ENCODE measurements at regions not wholly inside any gene's neighbourhood (a gene's known extent, or its start where the extent isn't known, plus 50 kb on each side); places are given as distances from the start of the nearest gene placed in this dataset.
"Not testable (repeated sequence)": the region's sequence is repeated elsewhere in the genome, so short reads cannot be mapped to it uniquely, and the experiment has no call there.

DNA sequence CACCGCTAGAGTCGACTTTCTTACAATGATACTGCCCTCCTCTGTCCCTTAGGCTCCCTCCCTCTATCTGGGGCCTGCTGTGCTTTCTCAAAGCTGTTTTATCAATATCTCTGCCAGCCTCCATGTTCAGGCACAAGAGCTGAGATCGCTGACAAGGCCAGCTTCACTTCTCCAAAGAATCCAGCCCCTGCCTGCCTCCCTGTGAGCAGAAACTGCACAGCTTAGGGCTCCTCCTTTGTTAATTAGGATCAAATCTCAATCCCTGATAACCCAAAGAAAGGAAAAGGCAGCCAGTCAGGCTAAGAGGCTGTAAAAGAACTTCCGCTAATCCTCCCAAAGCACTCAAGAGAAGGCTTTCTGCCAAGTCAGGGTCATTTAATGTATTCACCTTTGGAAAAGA lies 616.0 kb upstream of the CDH11 start:
- ATAC-seq, result peak; percentile 20

DNA sequence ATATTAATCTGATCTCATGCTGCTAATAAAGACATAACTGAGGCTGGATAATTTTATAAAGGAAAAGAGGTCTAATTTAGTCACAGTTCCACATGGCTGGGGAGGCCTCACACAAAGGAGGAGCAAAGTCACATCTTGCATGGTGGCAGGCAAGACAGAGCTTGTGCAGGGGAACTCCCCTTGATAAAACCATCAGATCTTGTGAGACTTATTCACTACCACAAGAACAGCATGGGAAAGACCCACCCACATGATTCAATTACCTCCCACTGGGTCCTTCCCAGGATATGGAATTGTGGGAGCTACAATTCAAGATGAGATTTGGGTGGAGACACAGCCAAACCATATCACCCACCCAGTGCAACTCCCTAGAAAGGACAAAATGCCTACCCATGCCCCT lies 613.8 kb upstream of the CDH11 start:
- DNase-seq (ENCODE audit: missing footprints); intact Hi-C loops (cut with DNase I); ATAC-seq: not testable (repeated sequence)

More for the DNA sequence above, 616.0 kb upstream of the CDH11 start:
- no peak for DNase-seq (ENCODE audit: missing footprints)
- intact Hi-C loops (cut with DNase I), result no loop called here

DNA sequence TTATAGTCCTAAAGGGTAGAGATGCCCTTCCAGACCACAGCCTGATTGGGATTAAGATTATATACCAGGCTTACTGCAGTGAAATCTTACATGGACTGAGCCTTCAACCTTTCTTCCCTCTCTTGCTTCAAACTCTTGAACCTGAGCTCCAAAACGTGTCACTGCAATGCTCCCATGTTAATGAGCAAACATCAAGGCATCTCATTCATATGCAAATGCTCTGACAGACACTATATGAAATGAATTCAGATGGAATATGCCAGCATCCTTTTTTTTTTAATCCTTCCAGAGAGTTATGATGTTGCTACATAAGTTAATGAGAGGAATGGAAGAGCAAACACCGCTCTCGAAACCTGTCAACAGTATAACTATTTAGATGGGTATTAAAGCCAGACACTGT lies 611.9 kb upstream of the CDH11 start:
- ATAC-seq, result no peak
- no peak for DNase-seq (ENCODE audit: missing footprints)
- intact Hi-C loops (cut with DNase I), result no loop called here

- intact Hi-C loops (cut with DNase I), result no loop called here
- ATAC-seq (no peak), DNase-seq (ENCODE audit: missing footprints) (no peak)
Observed at GRCh38 chr16:65731833-65732232, 610.0 kb upstream of the CDH11 start.

DNA sequence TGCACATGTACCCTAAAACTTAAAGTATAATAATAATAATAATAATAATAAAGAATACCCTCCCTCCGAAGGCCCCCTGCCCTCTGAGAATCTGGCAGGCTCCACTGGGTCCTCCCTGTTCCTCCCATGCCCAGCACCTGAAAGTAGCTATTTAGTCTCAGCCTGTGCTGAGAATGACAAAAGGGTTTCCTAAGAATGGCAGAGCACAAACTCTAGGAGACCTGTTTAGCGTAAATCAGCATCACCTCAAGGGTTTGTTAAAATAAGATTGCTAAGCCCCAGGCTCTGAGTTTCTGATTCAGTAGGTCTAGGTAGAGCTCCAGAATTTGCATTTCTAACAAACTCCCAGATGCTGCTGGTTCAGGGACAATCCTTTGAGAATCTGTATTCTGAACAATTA lies 606.8 kb upstream of the CDH11 start:
- DNase-seq (ENCODE audit: missing footprints) (no peak), ATAC-seq (no peak)
- intact Hi-C loops (cut with DNase I), result no loop called here

- intact Hi-C loops (cut with DNase I), result no loop called here
- no peak for ATAC-seq
- no peak for DNase-seq (ENCODE audit: missing footprints)
Observed at GRCh38 chr16:65728167-65728566, 606.3 kb upstream of the CDH11 start.

DNA sequence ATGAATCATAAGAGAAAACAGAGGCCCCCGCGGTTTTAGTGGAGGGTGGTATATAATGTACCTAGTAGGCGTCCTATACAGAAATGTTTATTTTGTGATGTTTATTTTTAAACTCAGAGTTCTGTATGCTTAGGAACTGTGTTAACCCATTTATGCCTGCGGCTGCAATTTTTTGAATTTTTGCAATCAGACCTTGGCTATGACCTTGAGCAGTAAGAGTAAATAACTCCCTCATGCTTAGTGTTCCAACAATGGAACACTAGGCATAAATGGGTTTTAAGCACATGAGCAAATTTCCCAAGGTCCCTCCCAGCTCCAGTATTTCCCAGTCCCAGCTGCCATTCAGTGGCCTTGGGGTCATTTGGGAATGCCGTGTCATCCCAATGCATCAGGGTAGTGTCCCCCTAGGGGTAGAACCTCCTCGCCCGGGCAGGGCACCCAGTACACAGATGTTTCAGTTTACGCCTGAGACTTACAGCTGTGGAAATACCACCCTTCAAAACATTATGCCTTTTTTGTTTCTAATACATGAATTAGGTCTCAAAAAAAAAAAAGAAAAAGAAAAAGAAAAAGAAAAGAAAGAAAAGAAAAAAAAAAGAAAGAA lies 605.8 kb upstream of the CDH11 start:
- ATAC-seq, result no peak

DNA sequence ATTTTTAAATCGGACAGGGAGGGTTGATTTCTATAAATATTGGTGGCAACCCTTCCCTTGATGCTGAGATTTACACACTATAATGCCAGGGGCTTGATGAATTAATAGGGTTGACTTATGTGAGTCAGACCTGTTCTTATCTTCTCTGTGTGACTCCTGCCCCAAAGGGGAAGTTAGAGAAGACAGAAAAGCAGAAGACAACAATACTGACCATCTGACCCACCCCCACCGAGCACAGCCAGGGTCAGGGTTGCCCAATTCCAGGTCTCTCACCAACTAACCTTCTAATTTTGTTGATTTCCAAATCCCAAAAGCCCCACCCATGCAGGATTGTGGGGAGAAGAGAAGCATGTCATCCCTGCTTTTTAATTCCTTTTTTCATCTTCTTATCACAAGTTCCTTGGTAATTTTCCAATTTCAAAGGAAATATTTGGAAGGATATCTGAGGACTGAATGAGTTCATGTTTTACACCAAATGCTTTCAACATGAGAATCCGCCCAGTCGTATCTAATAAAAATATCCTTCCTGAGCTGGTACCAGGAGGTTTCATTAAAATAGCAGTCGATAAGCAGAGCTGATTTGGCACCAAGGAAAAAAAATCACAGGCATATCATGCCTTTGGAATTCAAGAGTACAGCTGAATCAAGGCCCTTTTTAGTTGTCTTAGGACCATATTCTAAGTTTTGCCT lies 603.4 kb upstream of the CDH11 start:
- ATAC-seq (peak; percentile 26), DNase-seq (ENCODE audit: missing footprints) (no peak)
- intact Hi-C loops (cut with DNase I), result no loop called here

More for the DNA sequence above, 605.8 kb upstream of the CDH11 start:
- no peak for DNase-seq (ENCODE audit: missing footprints)
- intact Hi-C loops (cut with DNase I), result no loop called here

- DNase-seq (ENCODE audit: missing footprints), result no peak
- intact Hi-C loops (cut with DNase I), result no loop called here
- no peak for ATAC-seq
Observed at GRCh38 chr16:65722429-65722828, 600.6 kb upstream of the CDH11 start.

DNA sequence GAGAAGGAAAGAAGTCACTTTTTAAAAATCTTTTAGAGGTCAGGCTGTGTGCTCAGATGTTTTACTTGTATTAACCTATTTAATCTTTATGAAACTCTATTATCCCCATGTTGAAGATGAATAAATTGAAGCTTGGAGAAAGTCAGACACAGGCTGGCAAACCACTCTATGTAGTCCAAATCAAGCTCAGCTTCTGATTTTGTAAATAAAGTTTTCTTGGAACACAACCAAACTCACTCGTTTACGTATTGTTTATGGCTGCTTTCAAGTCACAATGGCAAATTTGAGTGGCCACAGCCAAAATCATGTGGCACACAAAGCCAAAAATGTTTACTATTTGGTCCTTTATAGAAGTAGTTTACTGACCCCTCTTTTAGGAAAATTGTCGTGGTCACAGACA lies 596.0 kb upstream of the CDH11 start:
- no peak for ATAC-seq
- intact Hi-C loops (cut with DNase I), result no loop called here
- no peak for DNase-seq (ENCODE audit: missing footprints)

DNA sequence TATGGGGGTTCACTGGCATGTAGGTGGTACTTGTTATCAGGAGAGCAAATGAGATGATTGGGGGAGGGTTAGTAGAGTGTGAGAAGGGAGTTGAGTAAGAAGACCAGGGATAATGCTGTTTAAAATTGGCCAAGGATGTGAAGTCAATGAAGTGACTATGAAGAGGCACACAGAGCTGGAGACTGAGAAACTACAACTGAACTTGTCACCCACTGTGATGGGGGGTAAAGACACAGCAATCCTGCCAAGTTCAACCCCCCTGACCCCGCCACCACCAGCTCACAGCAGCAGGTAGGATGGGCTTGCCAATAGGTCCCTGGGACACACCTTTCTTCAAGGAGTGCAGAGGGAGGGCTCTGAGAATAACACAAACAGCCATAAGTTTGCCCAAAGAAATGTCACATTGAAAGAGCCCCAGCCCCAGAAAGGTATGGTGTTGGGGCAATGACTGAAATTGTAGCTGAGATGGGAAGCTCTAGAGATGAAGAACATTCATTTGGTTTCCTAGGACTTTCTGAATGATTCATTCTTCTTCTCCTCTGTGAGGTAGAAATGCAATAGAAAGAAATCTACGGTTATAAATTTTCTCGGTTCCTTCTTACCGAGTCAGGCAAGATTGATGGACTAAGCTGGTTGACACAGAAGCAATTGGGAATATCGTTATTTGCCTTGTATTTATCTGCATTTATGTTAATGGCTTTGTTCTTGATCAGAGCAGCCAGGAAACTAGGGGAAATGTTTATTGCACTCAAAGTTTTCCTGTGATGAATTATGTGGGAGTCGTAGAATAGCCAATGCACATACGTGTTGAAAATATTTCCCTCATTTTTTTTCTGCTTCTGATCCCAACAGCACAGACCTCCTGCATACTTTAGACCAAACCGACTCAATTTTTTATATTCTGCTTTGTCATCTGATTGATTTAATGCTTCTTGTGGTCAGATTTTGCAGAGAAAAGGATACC lies 595.2 kb upstream of the CDH11 start:
- DNase-seq (ENCODE audit: missing footprints), result no peak
- ATAC-seq, result no peak
- intact Hi-C loops (cut with DNase I), result no loop called here

GRCh38 chr16:65713181-65713808 lies 591.4 kb upstream of the CDH11 start:
- intact Hi-C loops (cut with DNase I), result no loop called here
- ATAC-seq (no peak), DNase-seq (ENCODE audit: missing footprints) (no peak)

GRCh38 chr16:65710107-65710506 lies 588.2 kb upstream of the CDH11 start:
- no peak for ATAC-seq
- no peak for DNase-seq (ENCODE audit: missing footprints)
- intact Hi-C loops (cut with DNase I), result no loop called here

GRCh38 chr16:65704866-65705265 lies 583.0 kb upstream of the CDH11 start:
- DNase-seq (ENCODE audit: missing footprints), result no peak
- intact Hi-C loops (cut with DNase I), result loop anchor here (5.0 kb wide), 1 partner anchor 567 kb away; no protein-coding TSS in a partner anchor
- ATAC-seq, result no peak

DNA sequence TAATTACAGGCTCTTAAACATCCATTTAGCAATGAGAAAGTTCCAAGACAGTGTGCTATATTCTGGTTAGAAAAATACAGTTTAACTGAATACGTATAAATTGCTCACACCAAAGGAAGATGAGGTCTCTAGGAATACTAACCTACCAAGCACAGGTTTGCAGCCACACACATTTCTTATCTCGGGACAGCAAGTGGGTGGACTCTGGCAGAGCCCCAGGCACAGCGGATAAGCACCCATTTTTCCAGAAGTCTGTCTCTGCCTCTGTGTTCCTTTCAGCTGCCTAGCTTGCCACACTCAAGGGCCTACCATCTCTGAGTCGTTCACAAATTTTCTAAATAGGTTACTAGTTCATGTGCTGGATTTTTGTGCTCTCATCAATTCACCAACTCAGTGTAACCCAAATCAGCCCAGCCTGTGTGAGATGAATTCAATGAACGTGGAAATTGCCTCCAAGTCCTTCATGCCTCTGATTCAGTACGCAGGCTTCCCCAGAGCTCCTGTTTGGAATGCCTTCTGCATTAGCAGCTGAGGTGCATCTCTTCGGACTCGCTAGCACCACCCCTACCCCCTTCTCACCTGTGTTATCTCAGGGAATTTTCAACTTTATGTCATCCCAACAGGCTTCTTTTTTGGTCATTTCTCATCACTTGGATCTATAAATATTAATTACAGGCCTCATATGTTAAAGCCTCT lies 581.0 kb upstream of the CDH11 start:
- DNase-seq (ENCODE audit: missing footprints), result no peak
- intact Hi-C loops (cut with DNase I), result no loop called here
- ATAC-seq, result no peak

DNA sequence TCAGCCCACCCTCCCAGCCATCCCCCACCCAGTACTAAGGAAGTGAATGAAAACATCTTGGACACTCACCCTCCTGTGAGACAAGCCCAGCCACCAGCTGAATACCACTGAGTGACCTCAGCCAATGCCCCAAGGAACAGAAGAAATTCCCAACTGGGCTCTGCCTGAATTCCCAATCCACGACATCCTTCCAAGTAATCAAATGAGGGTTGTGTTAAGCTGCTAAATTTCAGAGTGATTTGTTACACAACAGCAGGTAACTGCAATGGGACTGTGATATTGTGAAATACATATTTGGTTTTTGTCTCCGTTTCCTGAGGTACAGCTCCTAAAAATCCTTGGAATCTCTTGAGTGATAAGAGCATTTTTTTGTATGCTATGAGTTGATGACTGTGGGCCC lies 578.7 kb upstream of the CDH11 start:
- ATAC-seq (no peak), DNase-seq (ENCODE audit: missing footprints) (no peak)
- intact Hi-C loops (cut with DNase I), result no loop called here

DNA sequence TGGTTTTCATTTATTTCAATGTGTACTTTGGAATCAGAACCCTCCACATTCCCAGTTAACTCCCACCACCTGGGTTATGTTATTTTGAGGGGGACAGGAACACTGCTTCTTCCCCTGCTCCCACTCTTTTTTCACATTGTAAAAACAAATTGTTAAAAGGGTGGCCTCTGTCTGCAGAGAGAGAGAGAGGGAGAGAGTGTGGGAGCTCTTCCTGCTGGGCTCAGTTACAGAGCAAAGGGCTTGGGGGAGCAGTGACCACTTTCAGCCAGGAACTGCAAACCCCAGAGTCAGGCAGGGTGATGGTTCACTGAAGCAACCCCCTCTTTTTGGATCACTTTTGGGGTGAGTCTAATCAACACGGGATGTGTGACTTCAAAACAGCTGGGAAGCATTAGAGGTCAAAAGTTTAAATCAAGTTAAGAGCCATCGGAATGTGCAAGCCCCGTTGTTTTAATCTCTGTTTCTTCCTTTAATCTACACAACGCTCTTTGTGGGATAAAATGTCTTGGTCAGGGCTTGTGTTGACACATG lies 577.0 kb upstream of the CDH11 start:
- no peak for DNase-seq (ENCODE audit: missing footprints)
- ATAC-seq, result no peak

GRCh38 chr16:65697521-65697920 lies 575.7 kb upstream of the CDH11 start:
- intact Hi-C loops (cut with DNase I), result no loop called here

More for the DNA sequence above, 577.0 kb upstream of the CDH11 start:
- intact Hi-C loops (cut with DNase I), result no loop called here

More at GRCh38 chr16:65697521-65697920, 575.7 kb upstream of the CDH11 start:
- DNase-seq (ENCODE audit: missing footprints) (no peak), ATAC-seq (no peak)
